Hepatic stellate cell (primary cell): ENCODE measurements at regions not wholly inside any gene's neighbourhood (a gene's known extent, or its start where the extent isn't known, plus 50 kb on each side); places are given as distances from the start of the nearest gene placed in this dataset.
"Not testable (repeated sequence)": the region's sequence is repeated elsewhere in the genome, so short reads cannot be mapped to it uniquely, and the experiment has no call there.

ENCODE experiments used
- DNase-seq: peaks from one replicate; pipeline ENCODE4 v3.0.0; 2011; ENCODE audit warnings: low spot score

DNA sequence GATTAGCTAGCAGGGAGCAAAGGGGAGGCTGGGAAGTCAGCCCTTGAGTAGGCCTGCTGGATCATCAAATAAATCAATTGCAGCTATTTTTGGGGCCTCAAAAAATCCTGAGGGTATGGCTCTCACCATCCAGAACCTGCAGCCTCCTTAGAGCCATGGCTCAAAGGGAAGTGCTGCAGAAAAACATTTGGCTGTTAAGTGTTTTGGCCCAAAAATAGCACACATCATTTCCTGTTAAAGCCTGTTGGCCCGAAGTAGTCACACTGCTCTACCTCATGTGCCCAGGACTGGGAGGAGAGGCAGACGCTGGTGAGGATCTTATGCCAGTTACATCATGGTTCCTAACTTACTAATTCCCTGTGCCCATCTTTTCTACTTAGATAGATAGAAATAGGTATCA is 176.8 kb upstream of the PLGLB1 start:
- not testable (repeated sequence) for DNase-seq

DNA sequence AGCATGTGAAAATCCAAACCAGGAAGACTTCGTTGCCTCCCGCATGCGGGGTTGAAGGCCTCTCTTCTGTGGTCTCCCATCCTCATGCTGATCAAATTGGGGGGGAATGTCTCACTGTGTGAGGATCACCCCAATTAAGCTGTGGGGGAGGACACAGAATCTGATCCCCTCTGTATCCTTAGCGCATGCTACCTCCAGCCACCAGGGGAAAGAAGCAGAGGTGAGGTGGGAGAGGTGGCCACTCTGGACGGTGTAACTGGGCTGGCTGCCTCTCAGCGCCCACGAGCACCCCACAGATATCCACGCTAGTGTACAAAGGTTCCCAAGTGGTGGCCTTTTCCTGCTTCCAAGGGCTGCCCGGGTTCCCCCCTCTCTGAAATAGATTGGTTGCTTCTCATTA is 177.6 kb upstream of the PLGLB1 start:
- DNase-seq: not testable (repeated sequence)

DNA sequence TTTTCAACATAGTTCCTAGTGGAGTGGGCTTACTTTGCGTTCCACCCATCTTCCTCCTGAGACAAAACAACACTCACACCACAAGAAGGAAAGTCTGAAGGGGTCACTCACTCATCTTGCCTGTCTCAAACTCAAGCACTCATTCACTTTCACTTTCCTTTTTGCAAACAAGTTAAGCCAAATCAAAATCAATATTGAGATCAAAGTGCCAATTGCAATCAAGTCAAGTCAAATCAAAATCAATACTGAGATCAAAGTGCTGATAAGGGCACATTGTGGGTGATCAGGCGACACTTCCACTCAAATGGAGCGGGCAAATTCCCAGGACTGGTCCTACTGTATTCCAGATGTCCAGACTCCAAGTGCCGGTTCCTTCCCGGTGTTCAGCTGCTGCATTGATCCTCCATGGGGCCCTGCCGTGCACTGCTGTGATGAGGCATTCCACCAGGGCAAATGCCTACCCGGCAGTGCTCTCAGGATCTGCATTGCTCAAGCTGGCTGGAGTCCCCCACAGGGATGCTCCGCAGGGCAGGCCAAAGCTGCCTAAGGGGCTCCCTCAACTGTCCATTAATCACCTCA is 183.0 kb upstream of the PLGLB1 start:
- DNase-seq: not testable (repeated sequence)

DNA sequence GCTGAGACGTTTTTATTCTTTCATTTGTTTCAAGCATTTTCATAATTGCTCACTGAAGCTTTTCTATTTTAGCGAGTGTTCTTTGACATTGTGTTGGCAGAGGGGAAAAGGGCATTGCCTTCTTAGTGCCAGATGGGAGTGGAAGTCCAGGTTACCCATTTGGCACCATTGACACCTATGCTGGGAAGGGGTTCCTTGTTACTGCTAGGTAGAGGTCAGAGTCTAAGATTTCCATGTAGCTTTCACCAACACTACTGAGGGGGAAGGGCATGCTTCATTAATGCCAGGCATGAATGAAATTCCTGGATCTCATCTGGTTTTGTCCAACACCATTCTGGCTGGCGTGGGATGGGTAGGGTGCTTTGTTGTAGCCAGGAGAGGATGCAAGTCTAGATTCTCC is 191.3 kb upstream of the PLGLB1 start:
- DNase-seq: not testable (repeated sequence)

DNA sequence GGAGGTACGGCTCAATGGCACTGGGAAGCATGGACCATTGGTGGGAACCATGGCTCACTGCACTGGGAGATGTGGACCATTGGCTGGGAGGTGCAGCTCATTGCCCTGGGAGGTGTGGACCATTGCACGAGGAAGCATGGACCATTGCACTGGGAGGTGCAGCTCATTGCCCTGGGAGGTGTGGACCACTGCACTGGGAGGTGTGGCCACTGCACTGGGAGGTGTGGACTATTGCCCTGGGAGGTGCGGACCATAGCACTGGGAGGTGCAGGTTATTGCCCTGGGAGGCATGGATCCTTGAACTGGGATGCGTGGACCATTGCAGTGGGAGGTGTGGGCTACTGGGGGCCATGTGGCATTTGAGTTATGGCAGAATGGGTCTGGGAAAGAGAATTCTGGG is 195.4 kb upstream of the PLGLB1 start:
- DNase-seq: not testable (repeated sequence)

- not testable (repeated sequence) for DNase-seq
Observed at GRCh38 chr2:87217741-87218410, 196.2 kb upstream of the PLGLB1 start.

- not testable (repeated sequence) for DNase-seq
Observed at GRCh38 chr2:87220651-87221050, 199.0 kb upstream of the PLGLB1 start.

DNA sequence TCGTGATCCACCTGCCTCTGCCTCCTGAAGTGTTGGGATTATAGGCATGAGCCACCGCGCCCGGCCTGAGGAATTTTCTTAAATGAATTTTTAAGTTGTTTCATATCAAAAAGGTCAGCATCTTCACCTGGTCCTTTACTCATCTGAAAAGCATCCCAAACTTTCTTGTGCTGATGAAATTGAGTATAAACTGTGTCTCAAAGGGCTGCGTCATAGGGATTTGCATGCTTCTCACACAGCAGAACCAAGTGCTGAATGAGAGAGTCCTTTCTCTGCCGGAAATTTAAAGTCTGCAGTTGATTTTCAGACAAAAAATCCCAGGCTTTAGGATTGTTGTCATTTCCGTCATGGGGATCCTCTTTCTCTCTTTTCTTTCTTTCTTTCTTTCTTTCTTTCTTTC is 200.5 kb upstream of the PLGLB1 start:
- DNase-seq: not testable (repeated sequence)

GRCh38 chr2:87223873-87224272 is 202.2 kb upstream of the PLGLB1 start:
- DNase-seq: not testable (repeated sequence)

GRCh38 chr2:87229091-87229689 is 207.5 kb upstream of the PLGLB1 start:
- not testable (repeated sequence) for DNase-seq

DNA sequence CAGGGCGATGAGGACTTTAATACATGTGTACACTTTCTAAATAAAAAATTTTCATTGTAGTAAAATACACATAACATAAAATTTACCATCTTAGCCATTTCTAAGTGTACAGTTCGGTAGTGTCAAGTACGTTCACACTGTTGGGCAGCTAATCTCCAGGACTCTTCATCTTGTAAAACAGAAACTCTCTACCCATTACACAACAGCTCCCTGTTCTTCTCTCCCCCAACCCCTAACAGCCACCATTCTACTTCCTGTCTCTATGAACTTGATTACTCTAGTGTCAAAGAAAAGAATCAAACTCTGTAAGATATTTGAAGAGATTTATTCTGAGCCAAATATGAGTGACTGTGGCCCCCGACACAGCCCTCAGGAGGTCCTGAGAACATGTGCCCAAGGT is 208.3 kb upstream of the PLGLB1 start:
- not testable (repeated sequence) for DNase-seq

DNA sequence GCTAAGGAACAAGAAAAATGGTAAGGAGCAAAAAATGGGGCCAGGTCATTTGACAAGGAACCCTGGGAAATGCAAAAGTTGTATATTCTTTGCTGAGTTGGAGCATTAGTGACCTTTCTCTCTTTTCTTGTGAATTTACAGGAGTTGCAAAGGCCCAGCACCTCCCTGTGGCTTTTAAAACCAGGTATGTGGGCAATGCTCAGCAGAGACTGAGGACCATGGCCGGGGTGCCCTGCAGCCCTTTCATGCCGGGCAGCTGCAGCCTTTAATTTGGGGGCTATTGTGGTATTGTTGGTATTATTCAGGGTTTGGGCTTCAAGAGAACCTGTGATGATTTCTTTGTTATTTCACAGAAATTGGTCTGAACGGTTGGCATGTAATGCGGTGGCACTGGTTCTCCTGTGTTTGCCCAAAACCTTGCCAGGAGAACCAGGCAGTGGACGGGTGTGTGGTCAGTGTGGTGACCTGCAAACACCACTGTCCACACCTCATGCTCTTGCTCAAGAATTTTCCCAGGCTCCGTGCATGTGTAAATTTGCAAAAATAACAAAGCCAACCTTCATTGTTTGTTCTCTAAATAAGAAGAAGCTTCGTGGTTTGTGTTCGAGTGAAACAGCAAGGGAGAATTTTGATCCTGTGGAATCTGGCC is 213.8 kb upstream of the PLGLB1 start:
- DNase-seq: not testable (repeated sequence)

DNA sequence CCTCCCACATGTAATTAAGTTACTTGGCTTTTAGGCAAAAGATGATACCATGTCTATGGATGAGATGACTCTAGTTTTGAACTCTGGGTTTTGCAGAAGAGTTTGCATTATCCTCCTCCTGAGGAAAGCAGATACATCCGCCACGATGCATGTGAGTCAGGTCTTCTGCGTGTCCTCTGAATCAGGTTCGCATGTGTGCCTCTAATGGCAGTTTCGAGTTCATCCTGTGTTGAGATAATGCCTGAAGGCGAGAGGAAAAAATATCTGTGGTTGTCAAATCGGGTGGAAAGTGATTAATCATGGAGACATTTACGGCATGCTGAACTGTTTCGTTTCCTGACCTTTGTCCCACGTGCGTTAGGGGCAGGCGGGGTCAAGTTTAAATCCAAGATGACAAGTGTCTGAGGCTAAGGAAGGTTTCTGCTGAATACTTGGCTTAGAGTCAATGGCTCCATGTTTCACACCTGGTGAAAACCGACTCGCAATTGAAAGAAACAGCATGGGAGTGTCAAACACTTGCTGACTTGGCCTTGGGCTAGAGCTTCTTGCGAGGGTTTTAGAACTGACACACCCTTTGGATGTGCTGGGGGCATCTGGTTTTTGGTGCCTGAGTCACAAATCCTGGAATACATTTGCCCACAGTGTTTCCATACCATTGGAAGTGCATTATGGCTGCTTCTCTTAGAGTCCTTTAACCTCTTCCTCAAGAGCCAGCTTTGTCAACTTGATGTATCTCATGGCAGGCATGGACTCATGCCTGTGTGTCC is 216.1 kb upstream of the PLGLB1 start:
- DNase-seq: not testable (repeated sequence)

GRCh38 chr2:87239558-87240215 is 218.0 kb upstream of the PLGLB1 start:
- not testable (repeated sequence) for DNase-seq

- not testable (repeated sequence) for DNase-seq
Observed at GRCh38 chr2:87246066-87246717, 224.5 kb upstream of the PLGLB1 start.

DNA sequence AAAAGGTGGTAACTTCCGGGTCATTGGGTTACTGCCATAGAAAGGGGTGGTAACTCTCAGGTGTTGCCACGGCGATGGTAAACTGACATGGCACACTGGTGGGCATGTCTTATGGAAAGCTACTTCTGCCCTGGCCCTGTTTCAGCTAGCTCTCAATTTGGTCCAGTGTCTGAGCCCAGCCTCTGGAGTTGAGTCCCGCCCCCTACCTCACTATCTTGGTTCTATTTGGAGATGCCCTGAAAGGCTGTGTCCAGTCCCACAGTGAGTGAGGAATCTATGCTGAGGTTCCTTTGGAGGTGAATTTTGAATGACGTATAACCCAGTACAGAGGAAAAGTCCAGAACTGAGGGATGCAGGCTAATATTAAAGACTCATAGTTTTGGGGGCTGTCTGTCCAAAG is 230.4 kb upstream of the PLGLB1 start:
- not testable (repeated sequence) for DNase-seq

DNA sequence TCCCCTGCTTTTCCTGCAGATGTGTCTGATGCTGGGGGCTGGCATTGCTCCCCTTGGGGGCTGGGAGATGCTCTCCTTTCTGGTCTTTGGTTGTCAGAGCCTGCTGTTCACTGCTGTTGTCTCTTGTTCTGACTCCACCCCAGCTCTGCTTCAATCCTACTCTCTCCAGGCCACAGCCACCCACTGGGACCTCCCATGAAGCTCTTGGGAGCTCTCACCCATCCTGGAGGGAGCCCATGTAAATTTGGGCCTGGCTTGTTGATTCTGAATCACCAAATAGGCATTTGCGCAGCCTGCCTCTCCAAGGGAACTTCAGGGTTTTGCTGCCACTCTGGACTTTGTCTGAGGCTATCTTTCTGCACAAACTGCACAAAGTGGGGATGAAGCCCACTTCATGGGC is 232.9 kb upstream of the PLGLB1 start:
- not testable (repeated sequence) for DNase-seq

GRCh38 chr2:87255410-87255809 is 233.8 kb upstream of the PLGLB1 start:
- DNase-seq: not testable (repeated sequence)

DNA sequence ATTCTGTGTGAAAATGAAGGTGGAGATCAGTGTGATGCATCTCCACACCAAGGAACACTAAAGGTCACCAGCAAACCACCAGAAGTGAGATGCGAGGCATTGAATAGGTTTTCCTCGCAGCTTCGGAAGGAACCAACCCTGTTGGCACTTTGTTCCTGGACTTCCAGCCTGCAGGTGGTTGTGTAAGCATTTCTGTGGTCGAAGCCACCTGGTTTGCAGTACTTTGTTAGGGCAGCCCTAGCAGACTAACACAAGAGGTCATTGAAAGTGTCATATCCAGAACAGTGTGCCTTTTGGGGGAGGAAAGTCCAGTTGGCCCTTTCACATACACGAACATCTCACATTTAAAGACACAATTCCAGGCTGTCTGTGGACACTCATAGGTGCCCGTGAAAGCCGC is 237.2 kb upstream of the PLGLB1 start:
- not testable (repeated sequence) for DNase-seq

GRCh38 chr2:87262184-87262702 is 240.6 kb upstream of the PLGLB1 start:
- not testable (repeated sequence) for DNase-seq
